GM23338 (cell line): ENCODE measurements at regions not wholly inside any gene's neighbourhood (a gene's known extent, or its start where the extent isn't known, plus 50 kb on each side); places are given as distances from the start of the nearest gene placed in this dataset.

Experiments
- ATAC-seq: fragments of 200-7000 bp; cut with Tn5 transposase; 3 replicates; pipeline ENCODE4 v1.9.1; 2020
- DNase-seq: peaks from one replicate; pipeline ENCODE4 v3.0.0-alpha.2; 2015; ENCODE audit warnings: low spot score
- H2AFZ ChIP-seq: fragments of 200-600 bp; sonication (generic); 2 replicates; pipeline ENCODE4 v1.8.0; 2016; ENCODE audit warnings: antibody characterized with exemption, mild to moderate bottlenecking, moderate library complexity
- H3F3A ChIP-seq: fragments of 200-600 bp; sonication (generic); replicated peaks from 2 replicates; pipeline ENCODE4 v1.8.0; 2017; ENCODE audit warnings: antibody characterized with exemption, mixed run types, low read depth
- H3K27ac ChIP-seq: fragments of 200-600 bp; sonication (generic); 2 replicates; pipeline ENCODE4 v1.6.1; 2016; ENCODE audit warnings: low read depth
- H3K27me3 ChIP-seq: fragments of 200-600 bp; sonication (generic); 2 replicates; pipeline ENCODE4 v1.8.0; 2016; ENCODE audit warnings: mild to moderate bottlenecking, mixed run types, moderate library complexity; ENCODE audit not compliant: insufficient read depth
- H3K36me3 ChIP-seq: fragments of 200-600 bp; sonication (generic); 2 replicates; pipeline ENCODE4 v1.8.0; 2016; ENCODE audit warnings: mild to moderate bottlenecking; ENCODE audit not compliant: insufficient read depth
- H3K4me1 ChIP-seq: fragments of 200-600 bp; sonication (generic); 2 replicates; pipeline ENCODE4 v1.8.0; 2016; ENCODE audit warnings: mild to moderate bottlenecking, moderate library complexity; ENCODE audit not compliant: insufficient read depth
- H3K4me2 ChIP-seq: fragments of 200-600 bp; sonication (generic); 2 replicates; pipeline ENCODE4 v1.7.1; 2017; ENCODE audit warnings: mixed run types
- H3K4me3 ChIP-seq: fragments of 200-600 bp; sonication (generic); 2 replicates; pipeline ENCODE4 v1.6.1; 2016; ENCODE audit warnings: mixed run types
- H3K79me2 ChIP-seq: fragments of 200-600 bp; sonication (generic); replicated peaks from 2 replicates; pipeline ENCODE4 v1.8.0; 2017; ENCODE audit warnings: mild to moderate bottlenecking; ENCODE audit not compliant: insufficient read depth
- H3K9me2 ChIP-seq: fragments of 200-600 bp; sonication (generic); 2 replicates; pipeline ENCODE4 v1.8.0; 2017; ENCODE audit not compliant: insufficient read depth
- H4K20me1 ChIP-seq: fragments of 200-600 bp; sonication (generic); replicated peaks from 2 replicates; pipeline ENCODE4 v1.8.0; 2017; ENCODE audit warnings: mild to moderate bottlenecking; ENCODE audit not compliant: insufficient read depth
- H3K27ac Mint-ChIP-seq: 2 replicates; pipeline ENCODE4 v1.8.0; 2020; ENCODE audit warnings: inconsistent platforms, mild to moderate bottlenecking, moderate library complexity, mixed read lengths
- H3K27me3 Mint-ChIP-seq: 3 replicates; pipeline ENCODE4 v1.8.0; 2022; ENCODE audit warnings: low read depth, mild to moderate bottlenecking, moderate library complexity, mixed read lengths, inconsistent platforms; ENCODE audit not compliant: insufficient read depth, poor library complexity
- H3K36me3 Mint-ChIP-seq: 3 replicates; pipeline ENCODE4 v1.8.0; 2021; ENCODE audit warnings: low read depth, mild to moderate bottlenecking, inconsistent platforms, moderate library complexity, mixed read lengths
- H3K4me1 Mint-ChIP-seq: 3 replicates; pipeline ENCODE4 v1.8.0; 2020; ENCODE audit warnings: mild to moderate bottlenecking, inconsistent platforms, mixed read lengths
- H3K4me3 Mint-ChIP-seq: 3 replicates; pipeline ENCODE4 v1.8.0; 2021; ENCODE audit warnings: moderate library complexity, mild to moderate bottlenecking, inconsistent platforms, mixed read lengths
- H3K9me3 Mint-ChIP-seq: 3 replicates; pipeline ENCODE4 v1.8.0; 2020; ENCODE audit warnings: moderate library complexity, mild to moderate bottlenecking, inconsistent platforms, mixed read lengths
- CREB1 ChIP-seq: fragments of 250-450 bp; sonication (Bioruptor Pico); IDR thresholded peaks from 2 replicates; pipeline ENCODE4 v1.5.0; 2020; ENCODE audit warnings: low read depth, mild to moderate bottlenecking, moderate library complexity
- EZH2 ChIP-seq: fragments of 200-600 bp; sonication (generic); IDR thresholded peaks from one replicate; pipeline ENCODE4 v1.8.0; 2017; ENCODE audit warnings: antibody characterized with exemption, mild to moderate bottlenecking, low read depth; ENCODE audit not compliant: unreplicated experiment
- EZH2phosphoT487 ChIP-seq: fragments of 200-600 bp; sonication (generic); IDR thresholded peaks from one replicate; pipeline ENCODE4 v1.8.1; 2018; ENCODE audit warnings: antibody characterized with exemption; ENCODE audit not compliant: unreplicated experiment
- JUNB ChIP-seq: IDR thresholded peaks from one replicate; pipeline ENCODE4 v1.6.1; 2016; ENCODE audit warnings: antibody characterized with exemption; ENCODE audit not compliant: unreplicated experiment
- NANOG ChIP-seq: IDR thresholded peaks from 2 replicates; pipeline ENCODE4 v1.6.1; 2016; ENCODE audit warnings: antibody characterized with exemption, borderline replicate concordance
- POLR2AphosphoS5 ChIP-seq: IDR thresholded peaks from 2 replicates; pipeline ENCODE4 v1.6.1; 2016; ENCODE audit warnings: antibody characterized with exemption, low read depth
- STAT1 ChIP-seq: IDR thresholded peaks from one replicate; pipeline ENCODE4 v1.6.1; 2016; ENCODE audit warnings: antibody characterized with exemption; ENCODE audit not compliant: unreplicated experiment
- ZNF114 ChIP-seq: fragments of 250-450 bp; sonication (Bioruptor Pico); IDR thresholded peaks from 2 replicates; pipeline ENCODE4 v1.5.0; 2020; ENCODE audit warnings: mild to moderate bottlenecking, moderate library complexity
- ZNF331 ChIP-seq: fragments of 250-450 bp; sonication (Bioruptor Pico); IDR thresholded peaks from 2 replicates; pipeline ENCODE4 v1.5.0; 2020; ENCODE audit warnings: low read depth, mild to moderate bottlenecking, moderate library complexity
- TF ChIP-seq, protein P1 (sequence below): IDR thresholded peaks from one replicate; pipeline ENCODE4 v1.6.1; 2018; ENCODE audit warnings: antibody characterized with exemption; ENCODE audit not compliant: unreplicated experiment
- TF ChIP-seq, protein P2 (sequence below), 2 experiments: fragments of 200-600 bp in 1 of 2; sonication (generic) in 1 of 2; conservative IDR thresholded peaks; 2 replicates each; pipeline versions ENCODE4 v1.5.1 to v1.6.1; 2016 to 2017; ENCODE audit warnings: antibody characterized with exemption in 2 of 2, low read depth in 2 of 2, mild to moderate bottlenecking in 2 of 2, moderate library complexity in 1 of 2

DNA sequence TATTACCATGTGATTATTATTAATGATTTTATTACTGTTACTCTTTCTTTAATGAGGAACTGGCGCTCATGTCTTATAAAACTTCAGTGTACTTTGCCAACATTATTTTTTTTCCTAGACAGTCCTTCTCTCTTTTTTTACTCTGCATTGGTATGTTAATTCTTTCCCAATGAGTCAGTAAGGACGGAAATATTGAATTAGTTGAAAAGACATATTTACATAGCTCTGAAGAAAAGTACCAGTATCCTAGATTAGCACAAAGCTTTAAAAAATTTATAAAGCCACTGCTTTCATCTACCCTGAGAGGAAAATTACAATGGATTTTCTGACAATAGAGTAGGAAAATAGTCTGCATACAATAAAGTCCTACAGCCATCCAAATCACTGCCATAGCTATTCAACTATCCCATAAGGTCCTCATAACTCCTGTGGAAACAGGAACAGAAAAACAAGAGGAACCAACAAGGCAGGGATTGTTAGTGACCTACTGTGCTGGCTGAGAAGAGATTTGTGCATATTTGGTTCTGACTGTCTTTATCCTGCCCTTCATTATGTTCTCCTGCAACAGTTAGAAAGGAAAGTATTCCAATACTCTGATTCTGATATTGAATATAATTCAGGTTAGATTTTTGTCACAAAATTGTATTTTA is 314.4 kb downstream of the AASDHPPT start:
- ATAC-seq (no peak), DNase-seq (no peak)
- H3K27me3 ChIP-seq, result no peaks in the 10 kb centered on the region
- peaks cover 6% of the 10 kb centered on the region; the same call in 1 of the 2 replicates for H3K9me2 ChIP-seq
- H3K27ac Mint-ChIP-seq, result no peak overlapping the region
- no peak overlapping the region for H3K4me3 Mint-ChIP-seq
- H3K4me3 ChIP-seq, result no peak overlapping the region
- peaks cover 5% of the 10 kb centered on the region; the same call in 1 of the 2 replicates for H3K36me3 ChIP-seq
- no peaks in the 10 kb centered on the region for H4K20me1 ChIP-seq
- H3F3A ChIP-seq, result no peaks in the 10 kb centered on the region
- H2AFZ ChIP-seq, result no peak overlapping the region
- H3K4me1 ChIP-seq, result peaks cover 23% of the 10 kb centered on the region
- TF ChIP-seq POLR2AphosphoS5 (no peak), JUNB (no peak), CREB1 (CRISPR knock-in tag) (no peak), EZH2phosphoT487 (no peak), EZH2 (no peak), NANOG (no peak), STAT1 (no peak), ZNF114 (CRISPR knock-in tag) (no peak), ZNF331 (CRISPR knock-in tag) (no peak)
- TF ChIP-seq, protein P1, sequence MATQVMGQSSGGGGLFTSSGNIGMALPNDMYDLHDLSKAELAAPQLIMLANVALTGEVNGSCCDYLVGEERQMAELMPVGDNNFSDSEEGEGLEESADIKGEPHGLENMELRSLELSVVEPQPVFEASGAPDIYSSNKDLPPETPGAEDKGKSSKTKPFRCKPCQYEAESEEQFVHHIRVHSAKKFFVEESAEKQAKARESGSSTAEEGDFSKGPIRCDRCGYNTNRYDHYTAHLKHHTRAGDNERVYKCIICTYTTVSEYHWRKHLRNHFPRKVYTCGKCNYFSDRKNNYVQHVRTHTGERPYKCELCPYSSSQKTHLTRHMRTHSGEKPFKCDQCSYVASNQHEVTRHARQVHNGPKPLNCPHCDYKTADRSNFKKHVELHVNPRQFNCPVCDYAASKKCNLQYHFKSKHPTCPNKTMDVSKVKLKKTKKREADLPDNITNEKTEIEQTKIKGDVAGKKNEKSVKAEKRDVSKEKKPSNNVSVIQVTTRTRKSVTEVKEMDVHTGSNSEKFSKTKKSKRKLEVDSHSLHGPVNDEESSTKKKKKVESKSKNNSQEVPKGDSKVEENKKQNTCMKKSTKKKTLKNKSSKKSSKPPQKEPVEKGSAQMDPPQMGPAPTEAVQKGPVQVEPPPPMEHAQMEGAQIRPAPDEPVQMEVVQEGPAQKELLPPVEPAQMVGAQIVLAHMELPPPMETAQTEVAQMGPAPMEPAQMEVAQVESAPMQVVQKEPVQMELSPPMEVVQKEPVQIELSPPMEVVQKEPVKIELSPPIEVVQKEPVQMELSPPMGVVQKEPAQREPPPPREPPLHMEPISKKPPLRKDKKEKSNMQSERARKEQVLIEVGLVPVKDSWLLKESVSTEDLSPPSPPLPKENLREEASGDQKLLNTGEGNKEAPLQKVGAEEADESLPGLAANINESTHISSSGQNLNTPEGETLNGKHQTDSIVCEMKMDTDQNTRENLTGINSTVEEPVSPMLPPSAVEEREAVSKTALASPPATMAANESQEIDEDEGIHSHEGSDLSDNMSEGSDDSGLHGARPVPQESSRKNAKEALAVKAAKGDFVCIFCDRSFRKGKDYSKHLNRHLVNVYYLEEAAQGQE, result no peak
- TF ChIP-seq, protein P2, sequence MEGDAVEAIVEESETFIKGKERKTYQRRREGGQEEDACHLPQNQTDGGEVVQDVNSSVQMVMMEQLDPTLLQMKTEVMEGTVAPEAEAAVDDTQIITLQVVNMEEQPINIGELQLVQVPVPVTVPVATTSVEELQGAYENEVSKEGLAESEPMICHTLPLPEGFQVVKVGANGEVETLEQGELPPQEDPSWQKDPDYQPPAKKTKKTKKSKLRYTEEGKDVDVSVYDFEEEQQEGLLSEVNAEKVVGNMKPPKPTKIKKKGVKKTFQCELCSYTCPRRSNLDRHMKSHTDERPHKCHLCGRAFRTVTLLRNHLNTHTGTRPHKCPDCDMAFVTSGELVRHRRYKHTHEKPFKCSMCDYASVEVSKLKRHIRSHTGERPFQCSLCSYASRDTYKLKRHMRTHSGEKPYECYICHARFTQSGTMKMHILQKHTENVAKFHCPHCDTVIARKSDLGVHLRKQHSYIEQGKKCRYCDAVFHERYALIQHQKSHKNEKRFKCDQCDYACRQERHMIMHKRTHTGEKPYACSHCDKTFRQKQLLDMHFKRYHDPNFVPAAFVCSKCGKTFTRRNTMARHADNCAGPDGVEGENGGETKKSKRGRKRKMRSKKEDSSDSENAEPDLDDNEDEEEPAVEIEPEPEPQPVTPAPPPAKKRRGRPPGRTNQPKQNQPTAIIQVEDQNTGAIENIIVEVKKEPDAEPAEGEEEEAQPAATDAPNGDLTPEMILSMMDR (conservative IDR thresholded peaks at IDR 0.05; ENCODE audit: low read depth in 2 of 2), result no peak
- peaks cover 12% of the 10 kb centered on the region for H3K4me1 Mint-ChIP-seq
- H3K27ac ChIP-seq, result no peak overlapping the region
- no peak overlapping the region for H3K4me2 ChIP-seq
- peaks cover 21% of the 10 kb centered on the region for H3K36me3 Mint-ChIP-seq
- no peaks in the 10 kb centered on the region for H3K79me2 ChIP-seq
- H3K9me3 Mint-ChIP-seq, result peaks cover 37% of the 10 kb centered on the region
- H3K27me3 Mint-ChIP-seq, result peaks cover 2% of the 10 kb centered on the region
